IMR-90 (cell line): ENCODE measurements at regions not wholly inside any gene's neighbourhood (a gene's known extent, or its start where the extent isn't known, plus 50 kb on each side); places are given as distances from the start of the nearest gene placed in this dataset.

Experiments used
- ATAC-seq: fragments of 200-7000 bp; cut with Tn5 transposase; 2 replicates; pipeline ENCODE4 v1.9.1; 2020; ENCODE audit warnings: low read depth, mild to moderate bottlenecking, moderate library complexity
- BruUV-seq: library from RNA; stranded (reverse); fragments of 400-500 nt; replicated peaks from 2 replicates; lab custom pipeline; 2021; lab: Mats Ljungman, UMichigan
- CTCF ChIA-PET: fragments of 300-600 bp; formaldehyde crosslinking; extraction: SDS; loops from one replicate; lab custom pipeline; 2021; ENCODE audit warnings: antibody characterized with exemption; lab: Yijun Ruan, JAX
- POLR2A ChIA-PET: fragments of 300-600 bp; sonication (Branson Sonifier 250); formaldehyde crosslinking; loops from one replicate; lab custom pipeline; 2022; ENCODE audit warnings: antibody characterized with exemption; ENCODE audit not compliant: unreplicated experiment; lab: Charles Lee
- DNase-seq: peaks from one replicate; pipeline ENCODE4 v3.0.0; 2013
- H2AFZ ChIP-seq: replicated peaks from 2 replicates; pipeline ENCODE3; 2013; ENCODE audit warnings: low read length, mild to moderate bottlenecking; ENCODE audit not compliant: poor library complexity
- H2AK5ac ChIP-seq: 2 replicates; pipeline ENCODE4 v1.6.1; 2013; ENCODE audit warnings: low read depth, low read length, inconsistent platforms
- H2AK9ac ChIP-seq: replicated peaks from 2 replicates; pipeline ENCODE3; 2013; ENCODE audit warnings: mild to moderate bottlenecking, low read depth, low read length, moderate library complexity; ENCODE audit not compliant: poor library complexity
- H2BK120ac ChIP-seq: 2 replicates; pipeline ENCODE4 v1.6.1; 2013; ENCODE audit warnings: low read depth, low read length, inconsistent platforms
- H2BK15ac ChIP-seq: 3 replicates; pipeline ENCODE4 v1.6.1; 2013; ENCODE audit warnings: low read depth, low read length, inconsistent platforms
- H2BK20ac ChIP-seq: 2 replicates; pipeline ENCODE4 v1.6.1; 2013; ENCODE audit warnings: low read depth, mild to moderate bottlenecking, inconsistent platforms, low read length, moderate library complexity
- H2BK5ac ChIP-seq: 2 replicates; pipeline ENCODE4 v1.6.1; 2013; ENCODE audit warnings: mild to moderate bottlenecking, low read depth, low read length, inconsistent platforms; ENCODE audit not compliant: poor library complexity, severe bottlenecking
- H3K14ac ChIP-seq: replicated peaks from 2 replicates; pipeline ENCODE4 v1.6.1; 2013; ENCODE audit warnings: low read depth, low read length, inconsistent platforms
- H3K18ac ChIP-seq: 2 replicates; pipeline ENCODE4 v1.6.1; 2013; ENCODE audit warnings: low read depth, low read length, control low read depth
- H3K23ac ChIP-seq: 2 replicates; pipeline ENCODE4 v1.6.1; 2013; ENCODE audit warnings: low read depth, low read length, inconsistent platforms
- H3K27ac ChIP-seq: 2 replicates; pipeline ENCODE4 v1.5.1; 2013; ENCODE audit warnings: mild to moderate bottlenecking, control low read depth, low read length; ENCODE audit not compliant: insufficient read depth
- H3K27me3 ChIP-seq: 2 replicates; pipeline ENCODE4 v1.6.1; 2013; ENCODE audit warnings: low read length; ENCODE audit not compliant: control insufficient read depth, insufficient read depth
- H3K36me3 ChIP-seq: 2 replicates; pipeline ENCODE4 v1.6.1; 2013; ENCODE audit warnings: low read length, mixed read lengths; ENCODE audit not compliant: control insufficient read depth, insufficient read depth
- H3K4ac ChIP-seq: 2 replicates; pipeline ENCODE4 v1.6.1; 2013; ENCODE audit warnings: low read depth, low read length, inconsistent platforms
- H3K4me1 ChIP-seq: 2 replicates; pipeline ENCODE4 v1.6.1; 2013; ENCODE audit warnings: low read length, mixed read lengths; ENCODE audit not compliant: control insufficient read depth, insufficient read depth
- H3K4me2 ChIP-seq: 2 replicates; pipeline ENCODE4 v1.6.1; 2013; ENCODE audit warnings: low read depth, mild to moderate bottlenecking, control low read depth, low read length, moderate library complexity
- H3K4me3 ChIP-seq: 2 replicates; pipeline ENCODE4 v1.5.1; 2013; ENCODE audit warnings: low read depth, mild to moderate bottlenecking, control low read depth, low read length, moderate library complexity; ENCODE audit not compliant: insufficient read depth
- H3K56ac ChIP-seq: 2 replicates; pipeline ENCODE4 v1.6.1; 2013; ENCODE audit warnings: low read length, inconsistent platforms; ENCODE audit not compliant: insufficient read depth; ENCODE audit errors: extremely low read depth
- H3K79me1 ChIP-seq, 2 experiments: 2 replicates each; pipeline ENCODE4 v1.6.1; 2013; ENCODE audit warnings: low read length in 2 of 2, inconsistent platforms in 1 of 2, low read depth in 1 of 2
- H3K9ac ChIP-seq: 2 replicates; pipeline ENCODE4 v1.6.1; 2013; ENCODE audit warnings: low read depth, low read length, control low read depth
- H3K9me1 ChIP-seq: 2 replicates; pipeline ENCODE4 v1.6.1; 2013; ENCODE audit warnings: low read length, inconsistent platforms; ENCODE audit not compliant: insufficient read depth
- H3K9me3 ChIP-seq: 2 replicates; pipeline ENCODE4 v1.6.1; 2013; ENCODE audit warnings: low read length; ENCODE audit not compliant: control insufficient read depth, insufficient read depth
- H4K20me1 ChIP-seq: 2 replicates; pipeline ENCODE4 v1.6.1; 2013; ENCODE audit warnings: low read length, inconsistent platforms; ENCODE audit not compliant: insufficient read depth
- H4K5ac ChIP-seq: 2 replicates; pipeline ENCODE4 v1.6.1; 2013; ENCODE audit warnings: mild to moderate bottlenecking, low read depth, low read length, control low read depth
- H4K8ac ChIP-seq, 2 experiments: 2 replicates each; pipeline ENCODE4 v1.6.1; 2013; ENCODE audit warnings: low read depth in 2 of 2, low read length in 2 of 2, control low read depth in 1 of 2, inconsistent platforms in 1 of 2
- H4K91ac ChIP-seq: 2 replicates; pipeline ENCODE4 v1.6.1; 2013; ENCODE audit warnings: low read depth, low read length, inconsistent platforms; ENCODE audit not compliant: insufficient read depth
- BHLHE40 ChIP-seq: fragments of 150-350 bp; IDR thresholded peaks from 2 replicates; pipeline ENCODE4 v1.6.1; 2016; ENCODE audit warnings: mild to moderate bottlenecking, low read depth, low read length
- CEBPB ChIP-seq: IDR thresholded peaks from 2 replicates; pipeline ENCODE4 v1.6.1; 2012; ENCODE audit warnings: low read depth, low read length, improper control_type of control experiment
- FOS ChIP-seq: fragments of 150-350 bp; IDR thresholded peaks from 2 replicates; pipeline ENCODE4 v1.6.1; 2016; ENCODE audit warnings: low read depth, low read length
- MAFK ChIP-seq: IDR thresholded peaks from 2 replicates; pipeline ENCODE4 v1.6.1; 2012; ENCODE audit warnings: low read depth, low read length, improper control_type of control experiment
- MAZ ChIP-seq: IDR thresholded peaks from 2 replicates; pipeline ENCODE4 v1.6.1; 2012; ENCODE audit warnings: low read depth, mild to moderate bottlenecking, low read length, improper control_type of control experiment, moderate library complexity, borderline replicate concordance
- MXI1 ChIP-seq: IDR thresholded peaks from 2 replicates; pipeline ENCODE4 v1.6.1; 2012; ENCODE audit warnings: low read depth, mild to moderate bottlenecking, low read length, moderate library complexity, borderline replicate concordance
- NFE2L2 ChIP-seq: fragments of 150-350 bp; IDR thresholded peaks from 2 replicates; pipeline ENCODE4 v1.6.1; 2016; ENCODE audit warnings: low read depth, mild to moderate bottlenecking, low read length
- POLR2A ChIP-seq: IDR thresholded peaks from 2 replicates; pipeline ENCODE4 v1.6.1; 2012; ENCODE audit warnings: mild to moderate bottlenecking, low read depth, low read length
- RAD21 ChIP-seq: IDR thresholded peaks from 2 replicates; pipeline ENCODE4 v1.6.1; 2012; ENCODE audit warnings: low read length, improper control_type of control experiment
- RCOR1 ChIP-seq: IDR thresholded peaks from 2 replicates; pipeline ENCODE4 v1.6.1; 2012; ENCODE audit warnings: mild to moderate bottlenecking, low read length, improper control_type of control experiment; ENCODE audit not compliant: insufficient replicate concordance
- RFX5 ChIP-seq: IDR thresholded peaks from 2 replicates; pipeline ENCODE4 v1.8.0; 2012; ENCODE audit warnings: low read depth, mild to moderate bottlenecking, low read length, moderate library complexity
- WGBS, 2 experiments: methylation state at CpG; one replicate each; pipeline versions ENCODE4 v1.1.5 to v1.1.7; 2013; ENCODE audit warnings: missing lambda C conversion rate in 2 of 2; ENCODE audit not compliant: insufficient read length in 1 of 2; ENCODE audit errors: extremely low coverage in 2 of 2; 5-methylcytosine and 5-hydroxymethylcytosine counted together
- dilution Hi-C: fragments of 300-500 bp; cut with HindIII; formaldehyde crosslinking; loops from one replicate; pipeline ENCODE4 v1.14.3; 2018; ENCODE audit warnings: low sequenced_read_pairs; ENCODE audit not compliant: unreplicated experiment
- in situ Hi-C: fragments of 300-500 bp; cut with MboI; formaldehyde crosslinking; loops from 3 replicates; pipeline ENCODE4 v1.14.3; 2019; ENCODE audit warnings: low sequenced_read_pairs, inconsistent platforms, mixed read lengths
- intact Hi-C: fragments of 100-400 bp; cut with micrococcal nuclease; formaldehyde crosslinking; loops from 2 replicates; pipeline ENCODE4 v1.10.0; 2022
- TF ChIP-seq, protein P1 (sequence below): fragments of 150-350 bp; IDR thresholded peaks from 2 replicates; pipeline ENCODE4 v1.6.1; 2017; ENCODE audit warnings: mild to moderate bottlenecking, antibody characterized with exemption, low read length, low read depth
- TF ChIP-seq, protein P2 (sequence below): conservative IDR thresholded peaks from 2 replicates; pipeline ENCODE4 v1.5.1; 2012; ENCODE audit warnings: mild to moderate bottlenecking, low read depth, low read length, improper control_type of control experiment
- TF ChIP-seq, protein P3 (sequence below): fragments of 150-350 bp; IDR thresholded peaks from 2 replicates; pipeline ENCODE4 v1.6.1; 2016; ENCODE audit warnings: low read depth, mild to moderate bottlenecking, low read length, moderate library complexity, borderline replicate concordance

DNA sequence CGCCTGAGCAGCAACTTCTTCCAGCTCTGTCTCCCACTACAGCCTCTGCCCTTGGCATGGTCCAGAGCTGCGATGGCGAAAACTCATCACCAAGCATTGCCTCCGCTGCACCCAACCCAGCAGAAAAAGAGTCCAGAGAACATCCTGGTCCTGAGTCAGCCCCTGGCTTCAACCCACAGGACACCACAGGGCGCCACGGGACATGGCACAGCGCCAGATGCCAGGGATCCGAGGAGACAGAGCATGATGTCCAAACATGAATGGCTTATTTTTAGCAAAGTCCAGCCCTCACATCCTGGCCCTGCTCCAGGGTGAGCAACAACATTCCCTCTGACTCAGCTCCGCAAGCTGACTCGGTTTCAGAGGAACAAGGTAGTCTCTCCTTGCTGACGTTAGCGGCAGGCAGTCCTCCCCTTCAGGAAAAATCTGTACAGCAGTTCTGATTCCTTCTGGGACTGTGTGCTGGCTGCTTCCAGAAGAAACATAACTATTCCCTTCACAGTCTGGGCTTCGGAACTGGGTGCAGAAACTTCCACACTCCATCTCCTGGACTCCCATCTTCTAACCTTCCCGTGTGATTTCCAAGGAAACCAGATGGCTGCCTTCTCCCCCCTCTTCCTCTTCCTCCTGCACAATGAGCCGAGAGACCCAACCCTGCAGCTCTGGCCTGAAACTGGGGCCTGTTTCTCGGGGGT lies 131.3 kb downstream of the TOMM20 start:
- peak overlapping the region; percentile 88 for H2AFZ ChIP-seq
- CTCF ChIA-PET = interaction anchor here (0.6 to 1.0 kb wide), 2 partner anchors 87 to 311 kb away, joined by 3 to 5 read pairs; no protein-coding TSS in a partner anchor
- peak overlapping the region; percentile 86 for H3K14ac ChIP-seq
- TF ChIP-seq CEBPB (peak; percentile 75), MAZ (peak; percentile 32; the same call in 1 of the 2 replicates), NFE2L2 (peak; percentile 60), MAFK (peak; percentile 71), RAD21 (peak; percentile 31), FOS (peak; percentile 96), MXI1 (no peak), RFX5 (no peak), RCOR1 (no peak), POLR2A (peak; percentile 48; the same call in 1 of the 2 replicates), BHLHE40 (peak; percentile 88)
- TF ChIP-seq, protein P1, sequence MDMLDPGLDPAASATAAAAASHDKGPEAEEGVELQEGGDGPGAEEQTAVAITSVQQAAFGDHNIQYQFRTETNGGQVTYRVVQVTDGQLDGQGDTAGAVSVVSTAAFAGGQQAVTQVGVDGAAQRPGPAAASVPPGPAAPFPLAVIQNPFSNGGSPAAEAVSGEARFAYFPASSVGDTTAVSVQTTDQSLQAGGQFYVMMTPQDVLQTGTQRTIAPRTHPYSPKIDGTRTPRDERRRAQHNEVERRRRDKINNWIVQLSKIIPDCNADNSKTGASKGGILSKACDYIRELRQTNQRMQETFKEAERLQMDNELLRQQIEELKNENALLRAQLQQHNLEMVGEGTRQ = peak; percentile 62; the same call in 1 of the 2 replicates
- TF ChIP-seq, protein P2, sequence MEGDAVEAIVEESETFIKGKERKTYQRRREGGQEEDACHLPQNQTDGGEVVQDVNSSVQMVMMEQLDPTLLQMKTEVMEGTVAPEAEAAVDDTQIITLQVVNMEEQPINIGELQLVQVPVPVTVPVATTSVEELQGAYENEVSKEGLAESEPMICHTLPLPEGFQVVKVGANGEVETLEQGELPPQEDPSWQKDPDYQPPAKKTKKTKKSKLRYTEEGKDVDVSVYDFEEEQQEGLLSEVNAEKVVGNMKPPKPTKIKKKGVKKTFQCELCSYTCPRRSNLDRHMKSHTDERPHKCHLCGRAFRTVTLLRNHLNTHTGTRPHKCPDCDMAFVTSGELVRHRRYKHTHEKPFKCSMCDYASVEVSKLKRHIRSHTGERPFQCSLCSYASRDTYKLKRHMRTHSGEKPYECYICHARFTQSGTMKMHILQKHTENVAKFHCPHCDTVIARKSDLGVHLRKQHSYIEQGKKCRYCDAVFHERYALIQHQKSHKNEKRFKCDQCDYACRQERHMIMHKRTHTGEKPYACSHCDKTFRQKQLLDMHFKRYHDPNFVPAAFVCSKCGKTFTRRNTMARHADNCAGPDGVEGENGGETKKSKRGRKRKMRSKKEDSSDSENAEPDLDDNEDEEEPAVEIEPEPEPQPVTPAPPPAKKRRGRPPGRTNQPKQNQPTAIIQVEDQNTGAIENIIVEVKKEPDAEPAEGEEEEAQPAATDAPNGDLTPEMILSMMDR = no peak
- TF ChIP-seq, protein P3, sequence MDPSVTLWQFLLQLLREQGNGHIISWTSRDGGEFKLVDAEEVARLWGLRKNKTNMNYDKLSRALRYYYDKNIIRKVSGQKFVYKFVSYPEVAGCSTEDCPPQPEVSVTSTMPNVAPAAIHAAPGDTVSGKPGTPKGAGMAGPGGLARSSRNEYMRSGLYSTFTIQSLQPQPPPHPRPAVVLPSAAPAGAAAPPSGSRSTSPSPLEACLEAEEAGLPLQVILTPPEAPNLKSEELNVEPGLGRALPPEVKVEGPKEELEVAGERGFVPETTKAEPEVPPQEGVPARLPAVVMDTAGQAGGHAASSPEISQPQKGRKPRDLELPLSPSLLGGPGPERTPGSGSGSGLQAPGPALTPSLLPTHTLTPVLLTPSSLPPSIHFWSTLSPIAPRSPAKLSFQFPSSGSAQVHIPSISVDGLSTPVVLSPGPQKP = no peak

More for the DNA sequence above, 131.3 kb downstream of the TOMM20 start:
- Histone ChIP-seq H4K8ac (peak overlapping the region; percentile 62 to 88), H2AK5ac (peak overlapping the region; percentile 86), H3K9me3 (no peaks in the 10 kb centered on the region), H3K36me3 (no peaks in the 10 kb centered on the region), H2BK20ac (peak overlapping the region; percentile 88), H2BK5ac (peak overlapping the region; percentile 85), H3K9ac (peak overlapping the region; percentile 62), H3K4me2 (peak overlapping the region; percentile 42), H3K18ac (peak overlapping the region; percentile 71), H3K9me1 (peaks cover 8% of the 10 kb centered on the region; the same call in 1 of the 2 replicates), H3K27me3 (no peaks in the 10 kb centered on the region), H4K91ac (peak overlapping the region; percentile 93), H2BK120ac (peak overlapping the region; percentile 93), H3K23ac (peak overlapping the region; percentile 80), H2AK9ac (peak overlapping the region; percentile 57), H3K4ac (peak overlapping the region; percentile 91), H3K4me1 (peaks cover 14% of the 10 kb centered on the region), H4K20me1 (no peaks in the 10 kb centered on the region), H4K5ac (peak overlapping the region; percentile 64), H3K79me1 (peaks cover 0 to 9% of the 10 kb centered on the region in 2 experiments; a peak in 2 of 4 replicates), H2BK15ac (peak overlapping the region; percentile 86), H3K27ac (peak overlapping the region; percentile 90), H3K56ac (peak overlapping the region; percentile 71), H3K4me3 (no peak overlapping the region)
- in situ Hi-C loops (no loop called here), dilution Hi-C loops (no loop called here), intact Hi-C loops (no loop called here)
- peak; percentile 95 for ATAC-seq
- no TSS peak for BruUV-seq
- WGBS, 2 experiments = 3% methylated on average over 8 of the region's 16 CpGs; no CpG with 5 or more reads in 1 of the 2 experiments
- POLR2A ChIA-PET = interaction anchor here (1.5 kb wide), 1 partner anchor 386 kb away, joined by 7 read pairs; no protein-coding TSS in a partner anchor
- peak; percentile 99 for DNase-seq
